MG63 (cell line): ENCODE measurements at regions not wholly inside any gene's neighbourhood (a gene's known extent, or its start where the extent isn't known, plus 50 kb on each side); places are given as distances from the start of the nearest gene placed in this dataset.
"Not testable (repeated sequence)": the region's sequence is repeated elsewhere in the genome, so short reads cannot be mapped to it uniquely, and the experiment has no call there.

Experiments used
- DNase-seq: peaks from one replicate; pipeline ENCODE4 v3.0.0-alpha.2; 2020
- H3K27me3 ChIP-seq: fragments of 250-450 bp; sonication (Bioruptor Pico); 2 replicates; pipeline ENCODE4 v1.5.1; 2020; ENCODE audit warnings: mild to moderate bottlenecking, moderate library complexity
- H3K36me3 ChIP-seq: fragments of 250-450 bp; sonication (Bioruptor Pico); 2 replicates; pipeline ENCODE4 v1.5.1; 2020; ENCODE audit warnings: mild to moderate bottlenecking, moderate library complexity
- H3K4me3 ChIP-seq: fragments of 250-450 bp; sonication (Bioruptor Pico); 2 replicates; pipeline ENCODE4 v1.5.1; 2020; ENCODE audit warnings: mild to moderate bottlenecking, moderate library complexity
- H3K9me3 ChIP-seq: fragments of 250-450 bp; sonication (Bioruptor Pico); 2 replicates; pipeline ENCODE4 v1.5.1; 2020; ENCODE audit warnings: mild to moderate bottlenecking, moderate library complexity

GRCh38 chr6:43896329-43897255 is 126.6 kb downstream of the VEGFA start:
- no peaks in the 10 kb centered on the region for H3K27me3 ChIP-seq
- no peaks in the 10 kb centered on the region for H3K9me3 ChIP-seq
- no peaks in the 10 kb centered on the region for H3K36me3 ChIP-seq
- DNase-seq: no peak
- H3K4me3 ChIP-seq: no peak overlapping the region

- Histone ChIP-seq H3K36me3 (no peaks in the 10 kb centered on the region), H3K4me3 (no peak overlapping the region), H3K27me3 (no peaks in the 10 kb centered on the region), H3K9me3 (no peaks in the 10 kb centered on the region)
- no peak for DNase-seq
Measured at GRCh38 chr6:43895656-43896328, 125.8 kb downstream of the VEGFA start.

GRCh38 chr6:43893073-43893472 is 123.1 kb downstream of the VEGFA start:
- Histone ChIP-seq H3K4me3 (no peak overlapping the region), H3K9me3 (no peaks in the 10 kb centered on the region), H3K27me3 (no peaks in the 10 kb centered on the region), H3K36me3 (no peaks in the 10 kb centered on the region)
- no peak for DNase-seq

GRCh38 chr6:43891072-43891870 is 121.3 kb downstream of the VEGFA start:
- DNase-seq: no peak
- H3K36me3 ChIP-seq: no peaks in the 10 kb centered on the region
- no peaks in the 10 kb centered on the region for H3K9me3 ChIP-seq
- H3K4me3 ChIP-seq: no peak overlapping the region
- no peaks in the 10 kb centered on the region for H3K27me3 ChIP-seq

GRCh38 chr6:43890197-43891062 is 120.4 kb downstream of the VEGFA start:
- no peak for DNase-seq
- no peaks in the 10 kb centered on the region for H3K9me3 ChIP-seq
- no peaks in the 10 kb centered on the region for H3K36me3 ChIP-seq
- no peaks in the 10 kb centered on the region for H3K27me3 ChIP-seq
- H3K4me3 ChIP-seq: no peak overlapping the region

- DNase-seq: no peak
- H3K36me3 ChIP-seq: no peaks in the 10 kb centered on the region
- H3K27me3 ChIP-seq: no peaks in the 10 kb centered on the region
- H3K4me3 ChIP-seq: no peak overlapping the region
- H3K9me3 ChIP-seq: no peaks in the 10 kb centered on the region
Measured at GRCh38 chr6:43887906-43888683, 118.1 kb downstream of the VEGFA start.

GRCh38 chr6:43887340-43887858 is 117.4 kb downstream of the VEGFA start:
- H3K9me3 ChIP-seq: no peaks in the 10 kb centered on the region
- H3K36me3 ChIP-seq: no peaks in the 10 kb centered on the region
- H3K27me3 ChIP-seq: no peaks in the 10 kb centered on the region
- no peak for DNase-seq
- H3K4me3 ChIP-seq: no peak overlapping the region

- no peaks in the 10 kb centered on the region for H3K36me3 ChIP-seq
- H3K4me3 ChIP-seq: no peak overlapping the region
- DNase-seq: no peak
- no peaks in the 10 kb centered on the region for H3K27me3 ChIP-seq
- H3K9me3 ChIP-seq: no peaks in the 10 kb centered on the region
Measured at GRCh38 chr6:43886717-43887339, 116.8 kb downstream of the VEGFA start.

GRCh38 chr6:43886067-43886461 is 116.1 kb downstream of the VEGFA start:
- H3K9me3 ChIP-seq: no peaks in the 10 kb centered on the region
- H3K36me3 ChIP-seq: no peaks in the 10 kb centered on the region
- DNase-seq: no peak
- no peaks in the 10 kb centered on the region for H3K27me3 ChIP-seq
- H3K4me3 ChIP-seq: no peak overlapping the region

- H3K27me3 ChIP-seq: no peaks in the 10 kb centered on the region
- no peaks in the 10 kb centered on the region for H3K9me3 ChIP-seq
- no peak overlapping the region for H3K4me3 ChIP-seq
- no peak for DNase-seq
- H3K36me3 ChIP-seq: no peaks in the 10 kb centered on the region
Measured at GRCh38 chr6:43885399-43886066, 115.5 kb downstream of the VEGFA start.

GRCh38 chr6:43884652-43885022 is 114.6 kb downstream of the VEGFA start:
- no peaks in the 10 kb centered on the region for H3K27me3 ChIP-seq
- H3K4me3 ChIP-seq: no peak overlapping the region
- no peak for DNase-seq
- no peaks in the 10 kb centered on the region for H3K9me3 ChIP-seq
- no peaks in the 10 kb centered on the region for H3K36me3 ChIP-seq

- no peaks in the 10 kb centered on the region for H3K36me3 ChIP-seq
- DNase-seq: no peak
- no peaks in the 10 kb centered on the region for H3K9me3 ChIP-seq
- no peak overlapping the region for H3K4me3 ChIP-seq
- H3K27me3 ChIP-seq: no peaks in the 10 kb centered on the region
Measured at GRCh38 chr6:43883847-43884651, 114.0 kb downstream of the VEGFA start.

GRCh38 chr6:43882690-43883448 is 112.9 kb downstream of the VEGFA start:
- not testable (repeated sequence) for H3K9me3 ChIP-seq, DNase-seq, H3K4me3 ChIP-seq, H3K36me3 ChIP-seq, H3K27me3 ChIP-seq
